ENCODE measurements at regions not wholly inside any gene's neighbourhood (a gene's known extent, or its start where the extent isn't known, plus 50 kb on each side); places are given as distances from the start of the nearest gene placed in this dataset.

GRCh38 chr10:47127188-47127785, 172.7 kb upstream of the GDF10 start:
- TF ChIP-seq EZH2 (IDR thresholded peaks at IDR 0.05; ENCODE audit: borderline replicate concordance, low read depth, low read length, poor library complexity, severe bottlenecking) (no peak), CTCF (conservative IDR thresholded peaks at IDR 0.05; ENCODE audit: low read depth, low read length) (no peak)
- no TSS peak for BruUV-seq (replicated peaks)
- CTCF ChIA-PET = no interaction called here

GRCh38 chr10:47130491-47130890, 169.5 kb upstream of the GDF10 start:
- Histone ChIP-seq H3K9me3 (ENCODE audit: low read depth, low read length, poor library complexity, severe bottlenecking) (no peaks in the 10 kb centered on the region), H3K4me3 (ENCODE audit: low read depth, low read length, poor library complexity, severe bottlenecking) (no peak overlapping the region), H3K27me3 (replicated peaks; ENCODE audit: insufficient read depth, low read depth, low read length, poor library complexity) (no peaks in the 10 kb centered on the region), H3K4me1 (ENCODE audit: insufficient read depth, low read length, poor library complexity, severe bottlenecking) (no peaks in the 10 kb centered on the region), H3K27ac (ENCODE audit: low read depth, low read length, poor library complexity, severe bottlenecking) (no peak overlapping the region), H3K36me3 (ENCODE audit: insufficient read depth, low read length, poor library complexity, severe bottlenecking) (no peaks in the 10 kb centered on the region)
- CTCF ChIA-PET = no interaction called here
- no TSS peak for BruUV-seq (replicated peaks)
- no peak for TF ChIP-seq EZH2 (IDR thresholded peaks at IDR 0.05; ENCODE audit: borderline replicate concordance, low read depth, low read length, poor library complexity, severe bottlenecking)
- TF ChIP-seq CTCF (conservative IDR thresholded peaks at IDR 0.05; ENCODE audit: low read depth, low read length) = no peak
- no peak for DNase-seq (ENCODE audit: low spot score)
- POLR2A ChIA-PET (ENCODE audit: low non-redundant PET) = no interaction called here
- intact Hi-C loops (cut with micrococcal nuclease; ENCODE audit: unreplicated experiment) = no loop called here

More at GRCh38 chr10:47127188-47127785, 172.7 kb upstream of the GDF10 start:
- no peak for DNase-seq (ENCODE audit: low spot score)
- POLR2A ChIA-PET (ENCODE audit: low non-redundant PET) = no interaction called here
- Histone ChIP-seq H3K36me3 (ENCODE audit: insufficient read depth, low read length, poor library complexity, severe bottlenecking) (no peaks in the 10 kb centered on the region), H3K4me1 (ENCODE audit: insufficient read depth, low read length, poor library complexity, severe bottlenecking) (no peaks in the 10 kb centered on the region), H3K27ac (ENCODE audit: low read depth, low read length, poor library complexity, severe bottlenecking) (no peak overlapping the region), H3K4me3 (ENCODE audit: low read depth, low read length, poor library complexity, severe bottlenecking) (no peak overlapping the region), H3K9me3 (ENCODE audit: low read depth, low read length, poor library complexity, severe bottlenecking) (no peaks in the 10 kb centered on the region), H3K27me3 (replicated peaks; ENCODE audit: insufficient read depth, low read depth, low read length, poor library complexity) (no peaks in the 10 kb centered on the region)
- intact Hi-C loops (cut with micrococcal nuclease; ENCODE audit: unreplicated experiment) = no loop called here

DNA sequence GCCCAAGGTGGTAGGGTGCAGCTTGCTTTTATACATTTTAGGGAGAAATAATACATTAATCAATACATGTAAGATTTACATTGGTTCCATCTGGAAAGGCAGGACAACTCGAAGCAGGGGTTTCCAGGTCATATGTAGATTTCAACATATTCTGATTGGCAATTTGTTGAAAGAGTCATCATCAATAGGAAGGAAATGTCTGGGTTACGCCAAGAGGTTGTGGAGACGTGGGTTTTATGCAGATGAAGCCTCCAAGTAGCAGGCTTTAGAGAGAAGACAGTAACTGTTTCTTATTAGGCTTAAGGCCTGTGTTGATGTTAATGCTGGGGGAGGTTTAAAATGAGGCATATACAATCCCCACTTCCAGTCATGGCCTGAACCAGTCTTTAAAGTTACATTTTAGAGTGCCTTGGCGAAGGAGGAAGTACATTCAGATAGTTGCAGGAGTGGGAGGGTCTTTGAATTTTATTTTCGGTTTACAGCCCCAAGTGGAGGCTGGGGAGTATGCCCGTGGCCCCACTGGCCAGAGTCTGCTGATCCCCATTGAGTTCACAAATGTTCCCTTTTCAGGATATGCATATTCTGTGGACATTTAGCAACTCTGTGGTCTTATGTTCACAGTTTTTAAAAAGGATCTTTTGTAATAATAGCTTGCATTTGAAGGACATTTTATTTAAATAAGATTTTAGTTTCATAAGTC, 166.0 kb upstream of the GDF10 start:
- BruUV-seq (replicated peaks) = no TSS peak
- no peak for DNase-seq (ENCODE audit: low spot score)
- POLR2A ChIA-PET (ENCODE audit: low non-redundant PET) = no interaction called here
- CTCF ChIA-PET = no interaction called here
- TF ChIP-seq EZH2 (IDR thresholded peaks at IDR 0.05; ENCODE audit: borderline replicate concordance, low read depth, low read length, poor library complexity, severe bottlenecking) (no peak), CTCF (conservative IDR thresholded peaks at IDR 0.05; ENCODE audit: low read depth, low read length) (no peak)
- Histone ChIP-seq H3K36me3 (ENCODE audit: insufficient read depth, low read length, poor library complexity, severe bottlenecking) (no peaks in the 10 kb centered on the region), H3K4me1 (ENCODE audit: insufficient read depth, low read length, poor library complexity, severe bottlenecking) (no peaks in the 10 kb centered on the region), H3K9me3 (ENCODE audit: low read depth, low read length, poor library complexity, severe bottlenecking) (no peaks in the 10 kb centered on the region), H3K27ac (ENCODE audit: low read depth, low read length, poor library complexity, severe bottlenecking) (no peak overlapping the region), H3K27me3 (replicated peaks; ENCODE audit: insufficient read depth, low read depth, low read length, poor library complexity) (no peaks in the 10 kb centered on the region), H3K4me3 (ENCODE audit: low read depth, low read length, poor library complexity, severe bottlenecking) (no peak overlapping the region)
- intact Hi-C loops (cut with micrococcal nuclease; ENCODE audit: unreplicated experiment) = no loop called here
